ENCODE measurements at regions not wholly inside any gene's neighbourhood (a gene's known extent, or its start where the extent isn't known, plus 50 kb on each side); places are given as distances from the start of the nearest gene placed in this dataset.

DNA sequence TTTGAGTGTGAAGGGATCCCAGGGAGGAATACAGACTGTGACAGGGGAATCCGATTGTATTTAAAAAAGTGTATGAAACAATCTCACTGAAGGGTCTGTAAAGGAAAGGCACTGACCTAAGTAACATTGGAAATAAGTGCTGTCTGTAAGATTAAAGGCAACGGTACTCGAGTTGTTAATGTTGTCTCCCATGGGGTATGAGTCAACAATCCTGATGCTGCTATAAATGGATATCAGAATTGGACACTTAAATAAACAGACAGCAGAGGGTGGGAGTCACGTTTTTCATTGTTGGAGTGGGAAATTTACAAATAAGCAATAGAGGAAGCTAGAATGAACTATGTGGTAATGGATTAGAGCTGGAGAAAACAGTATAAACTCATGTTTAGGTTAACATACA is 452.4 kb upstream of the RGPD4 start:
- Histone ChIP-seq H3K4me3 (ENCODE audit: low read length in 2 of 2) (no peak overlapping the region), H3K36me3 (ENCODE audit: control insufficient read depth in 2 of 2, insufficient read depth in 2 of 2, low read length in 2 of 2) (no peaks in the 10 kb centered on the region), H3K4me1 (ENCODE audit: control insufficient read depth in 2 of 2, insufficient read depth in 2 of 2, low read length in 2 of 2) (no peaks in the 10 kb centered on the region), H3K9ac (ENCODE audit: low read depth in 1 of 2, low read length in 2 of 2) (no peak overlapping the region), H3K9me3 (ENCODE audit: control insufficient read depth in 2 of 2, low read length in 2 of 2) (no peaks in the 10 kb centered on the region), H3K27ac (ENCODE audit: low read depth in 2 of 2, low read length in 2 of 2) (no peak overlapping the region), H3K27me3 (ENCODE audit: control insufficient read depth in 2 of 2, insufficient read depth in 2 of 2, low read length in 2 of 2) (no peaks in the 10 kb centered on the region)

GRCh38 chr2:107376909-107377308 is 449.8 kb upstream of the RGPD4 start:
- H3K9ac ChIP-seq (ENCODE audit: low read depth in 1 of 2, low read length in 2 of 2) = no peak overlapping the region

DNA sequence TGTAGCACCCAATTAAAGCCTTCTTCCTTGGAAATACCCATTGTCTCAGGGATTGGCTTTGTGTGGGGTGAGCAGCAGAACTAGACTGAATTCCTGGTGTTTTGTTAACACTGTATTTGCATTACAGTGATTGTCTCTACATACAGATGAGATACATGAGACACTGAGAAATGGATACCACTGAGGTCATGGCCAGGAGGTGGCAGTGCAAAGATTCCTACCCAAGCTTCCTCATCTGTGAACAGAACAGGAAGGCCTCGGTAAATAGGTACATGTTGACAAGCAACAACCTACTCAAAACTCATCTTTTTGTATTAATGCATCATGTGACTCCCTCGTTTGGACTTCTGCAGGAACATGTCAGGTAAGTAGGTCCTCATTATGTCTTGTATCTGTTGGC is 445.8 kb upstream of the RGPD4 start:
- H3K4me3 ChIP-seq (ENCODE audit: low read length in 2 of 2) = no peak overlapping the region
- no peaks in the 10 kb centered on the region for H3K36me3 ChIP-seq (ENCODE audit: control insufficient read depth in 2 of 2, insufficient read depth in 2 of 2, low read length in 2 of 2)
- H3K27me3 ChIP-seq (ENCODE audit: control insufficient read depth in 2 of 2, insufficient read depth in 2 of 2, low read length in 2 of 2) = no peaks in the 10 kb centered on the region
- no peak overlapping the region for H3K9ac ChIP-seq (ENCODE audit: low read depth in 1 of 2, low read length in 2 of 2)
- H3K4me1 ChIP-seq (ENCODE audit: control insufficient read depth in 2 of 2, insufficient read depth in 2 of 2, low read length in 2 of 2) = no peaks in the 10 kb centered on the region
- H3K9me3 ChIP-seq (ENCODE audit: control insufficient read depth in 2 of 2, low read length in 2 of 2) = no peaks in the 10 kb centered on the region
- H3K27ac ChIP-seq (ENCODE audit: low read depth in 2 of 2, low read length in 2 of 2) = no peak overlapping the region

More at GRCh38 chr2:107376909-107377308, 449.8 kb upstream of the RGPD4 start:
- Histone ChIP-seq H3K27me3 (ENCODE audit: control insufficient read depth in 2 of 2, insufficient read depth in 2 of 2, low read length in 2 of 2) (no peaks in the 10 kb centered on the region), H3K9me3 (ENCODE audit: control insufficient read depth in 2 of 2, low read length in 2 of 2) (no peaks in the 10 kb centered on the region), H3K27ac (ENCODE audit: low read depth in 2 of 2, low read length in 2 of 2) (no peak overlapping the region), H3K36me3 (ENCODE audit: control insufficient read depth in 2 of 2, insufficient read depth in 2 of 2, low read length in 2 of 2) (no peaks in the 10 kb centered on the region), H3K4me1 (ENCODE audit: control insufficient read depth in 2 of 2, insufficient read depth in 2 of 2, low read length in 2 of 2) (no peaks in the 10 kb centered on the region), H3K4me3 (ENCODE audit: low read length in 2 of 2) (no peak overlapping the region)

GRCh38 chr2:107383691-107384090 is 443.0 kb upstream of the RGPD4 start:
- Histone ChIP-seq H3K4me3 (ENCODE audit: low read length in 2 of 2) (no peak overlapping the region), H3K27ac (ENCODE audit: low read depth in 2 of 2, low read length in 2 of 2) (no peak overlapping the region), H3K9me3 (ENCODE audit: control insufficient read depth in 2 of 2, low read length in 2 of 2) (no peaks in the 10 kb centered on the region), H3K9ac (ENCODE audit: low read depth in 1 of 2, low read length in 2 of 2) (no peak overlapping the region), H3K27me3 (ENCODE audit: control insufficient read depth in 2 of 2, insufficient read depth in 2 of 2, low read length in 2 of 2) (no peaks in the 10 kb centered on the region), H3K4me1 (ENCODE audit: control insufficient read depth in 2 of 2, insufficient read depth in 2 of 2, low read length in 2 of 2) (no peaks in the 10 kb centered on the region), H3K36me3 (ENCODE audit: control insufficient read depth in 2 of 2, insufficient read depth in 2 of 2, low read length in 2 of 2) (no peaks in the 10 kb centered on the region)

GRCh38 chr2:107384422-107384821 is 442.3 kb upstream of the RGPD4 start:
- no peak overlapping the region for H3K4me3 ChIP-seq (ENCODE audit: low read length in 2 of 2)
- H3K27ac ChIP-seq (ENCODE audit: low read depth in 2 of 2, low read length in 2 of 2) = no peak overlapping the region
- H3K9ac ChIP-seq (ENCODE audit: low read depth in 1 of 2, low read length in 2 of 2) = no peak overlapping the region
- H3K9me3 ChIP-seq (ENCODE audit: control insufficient read depth in 2 of 2, low read length in 2 of 2) = no peaks in the 10 kb centered on the region
- H3K4me1 ChIP-seq (ENCODE audit: control insufficient read depth in 2 of 2, insufficient read depth in 2 of 2, low read length in 2 of 2) = no peaks in the 10 kb centered on the region
- no peaks in the 10 kb centered on the region for H3K36me3 ChIP-seq (ENCODE audit: control insufficient read depth in 2 of 2, insufficient read depth in 2 of 2, low read length in 2 of 2)
- H3K27me3 ChIP-seq (ENCODE audit: control insufficient read depth in 2 of 2, insufficient read depth in 2 of 2, low read length in 2 of 2) = no peaks in the 10 kb centered on the region

DNA sequence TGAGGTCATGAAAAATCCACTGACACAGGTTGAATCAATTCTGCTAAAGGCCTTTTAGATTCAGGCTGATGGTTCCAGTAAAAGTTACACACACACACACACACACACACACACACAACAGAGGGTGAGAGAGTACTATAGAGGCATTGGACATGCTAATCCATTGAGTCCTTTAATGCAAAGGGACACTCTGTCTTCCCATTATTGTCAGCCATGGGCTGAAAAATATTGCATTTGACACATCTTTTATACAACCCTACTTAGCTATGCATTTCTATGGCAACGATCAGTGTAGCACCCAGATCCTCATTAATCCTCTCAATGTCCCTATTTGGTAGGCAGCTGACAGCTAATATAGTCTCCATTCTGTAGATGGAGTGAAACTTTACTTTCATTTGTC is 440.8 kb upstream of the RGPD4 start:
- Histone ChIP-seq H3K4me1 (ENCODE audit: control insufficient read depth in 2 of 2, insufficient read depth in 2 of 2, low read length in 2 of 2) (no peaks in the 10 kb centered on the region), H3K9me3 (ENCODE audit: control insufficient read depth in 2 of 2, low read length in 2 of 2) (no peaks in the 10 kb centered on the region), H3K36me3 (ENCODE audit: control insufficient read depth in 2 of 2, insufficient read depth in 2 of 2, low read length in 2 of 2) (no peaks in the 10 kb centered on the region), H3K9ac (ENCODE audit: low read depth in 1 of 2, low read length in 2 of 2) (no peak overlapping the region), H3K27ac (ENCODE audit: low read depth in 2 of 2, low read length in 2 of 2) (no peak overlapping the region), H3K27me3 (ENCODE audit: control insufficient read depth in 2 of 2, insufficient read depth in 2 of 2, low read length in 2 of 2) (no peaks in the 10 kb centered on the region), H3K4me3 (ENCODE audit: low read length in 2 of 2) (no peak overlapping the region)

DNA sequence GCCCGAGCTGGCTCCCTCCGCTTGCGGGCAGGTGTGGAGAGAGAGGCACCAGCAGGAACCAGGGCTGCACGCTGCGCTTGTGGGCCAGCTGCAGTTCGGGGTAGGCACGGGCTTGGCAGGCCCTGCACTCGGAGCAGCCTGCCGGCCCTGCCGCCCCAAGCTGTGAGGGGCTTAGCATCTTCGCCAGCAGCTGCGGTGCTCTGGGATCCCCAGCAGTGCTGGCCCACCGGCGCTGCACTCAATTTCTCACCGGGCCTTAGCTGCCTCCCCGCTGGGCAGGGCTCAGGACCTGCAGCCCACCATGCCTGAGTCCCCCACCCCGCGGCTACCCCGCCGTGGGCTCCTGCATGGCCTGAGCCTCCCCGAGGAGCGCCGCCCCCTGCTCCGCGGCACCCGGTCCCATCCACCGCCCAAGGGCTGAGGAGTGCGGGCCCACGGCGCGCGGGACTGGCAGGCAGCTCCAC is 434.4 kb upstream of the RGPD4 start:
- no peaks in the 10 kb centered on the region for H3K27me3 ChIP-seq (ENCODE audit: control insufficient read depth in 2 of 2, insufficient read depth in 2 of 2, low read length in 2 of 2)
- H3K27ac ChIP-seq (ENCODE audit: low read depth in 2 of 2, low read length in 2 of 2) = no peak overlapping the region
- H3K9ac ChIP-seq (ENCODE audit: low read depth in 1 of 2, low read length in 2 of 2) = no peak overlapping the region
- no peak overlapping the region for H3K4me3 ChIP-seq (ENCODE audit: low read length in 2 of 2)
- no peaks in the 10 kb centered on the region for H3K9me3 ChIP-seq (ENCODE audit: control insufficient read depth in 2 of 2, low read length in 2 of 2)
- no peaks in the 10 kb centered on the region for H3K4me1 ChIP-seq (ENCODE audit: control insufficient read depth in 2 of 2, insufficient read depth in 2 of 2, low read length in 2 of 2)
- no peaks in the 10 kb centered on the region for H3K36me3 ChIP-seq (ENCODE audit: control insufficient read depth in 2 of 2, insufficient read depth in 2 of 2, low read length in 2 of 2)

DNA sequence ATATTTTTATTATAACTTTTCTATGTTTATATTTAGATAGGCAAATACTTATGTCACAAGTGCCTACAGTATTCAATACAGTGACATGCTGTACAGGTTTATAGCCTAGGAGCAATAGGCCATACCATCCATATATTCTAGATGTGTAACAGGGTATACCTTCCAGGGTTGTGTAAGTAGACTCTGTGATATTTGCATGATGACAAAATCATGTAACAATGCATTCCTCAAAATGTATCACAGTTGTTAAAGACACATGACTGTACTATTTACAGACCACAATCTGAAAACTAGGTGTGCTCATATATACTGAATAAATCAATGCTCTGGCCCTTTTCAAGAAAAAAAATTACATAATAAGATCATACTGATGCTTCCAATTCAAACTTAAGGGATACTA is 433.2 kb upstream of the RGPD4 start:
- H3K36me3 ChIP-seq (ENCODE audit: control insufficient read depth in 2 of 2, insufficient read depth in 2 of 2, low read length in 2 of 2) = no peaks in the 10 kb centered on the region
- H3K4me3 ChIP-seq (ENCODE audit: low read length in 2 of 2) = no peak overlapping the region

DNA sequence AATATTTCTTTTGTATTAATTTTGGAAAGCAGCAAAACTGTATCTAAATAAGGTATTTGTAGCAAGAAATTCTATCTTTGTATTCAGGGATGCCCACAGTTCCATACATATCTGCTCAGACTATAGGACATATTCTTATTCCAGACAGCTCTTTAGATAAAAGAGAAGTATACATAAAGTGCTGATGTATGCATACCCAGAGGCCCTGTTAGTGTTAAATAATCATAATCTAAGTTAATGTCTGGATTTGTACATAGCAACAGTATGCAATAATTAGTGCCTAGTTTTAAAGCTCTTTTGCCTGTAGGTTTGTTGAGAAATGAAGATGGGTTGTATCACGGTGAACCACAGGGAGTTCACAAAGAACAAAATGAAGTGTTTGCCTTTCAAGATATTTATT is 428.0 kb upstream of the RGPD4 start:
- no peak overlapping the region for H3K9ac ChIP-seq (ENCODE audit: low read depth in 1 of 2, low read length in 2 of 2)
- H3K27me3 ChIP-seq (ENCODE audit: control insufficient read depth in 2 of 2, insufficient read depth in 2 of 2, low read length in 2 of 2) = no peaks in the 10 kb centered on the region
- no peak overlapping the region for H3K27ac ChIP-seq (ENCODE audit: low read depth in 2 of 2, low read length in 2 of 2)
- H3K4me3 ChIP-seq (ENCODE audit: low read length in 2 of 2) = no peak overlapping the region
- H3K4me1 ChIP-seq (ENCODE audit: control insufficient read depth in 2 of 2, insufficient read depth in 2 of 2, low read length in 2 of 2) = no peaks in the 10 kb centered on the region
- no peaks in the 10 kb centered on the region for H3K36me3 ChIP-seq (ENCODE audit: control insufficient read depth in 2 of 2, insufficient read depth in 2 of 2, low read length in 2 of 2)
- no peaks in the 10 kb centered on the region for H3K9me3 ChIP-seq (ENCODE audit: control insufficient read depth in 2 of 2, low read length in 2 of 2)

More for the DNA sequence above, 433.2 kb upstream of the RGPD4 start:
- Histone ChIP-seq H3K27ac (ENCODE audit: low read depth in 2 of 2, low read length in 2 of 2) (no peak overlapping the region), H3K9ac (ENCODE audit: low read depth in 1 of 2, low read length in 2 of 2) (no peak overlapping the region), H3K9me3 (ENCODE audit: control insufficient read depth in 2 of 2, low read length in 2 of 2) (no peaks in the 10 kb centered on the region), H3K27me3 (ENCODE audit: control insufficient read depth in 2 of 2, insufficient read depth in 2 of 2, low read length in 2 of 2) (no peaks in the 10 kb centered on the region), H3K4me1 (ENCODE audit: control insufficient read depth in 2 of 2, insufficient read depth in 2 of 2, low read length in 2 of 2) (no peaks in the 10 kb centered on the region)

- H3K4me3 ChIP-seq (ENCODE audit: low read length in 2 of 2) = no peak overlapping the region
- no peak overlapping the region for H3K27ac ChIP-seq (ENCODE audit: low read depth in 2 of 2, low read length in 2 of 2)
- H3K4me1 ChIP-seq (ENCODE audit: control insufficient read depth in 2 of 2, insufficient read depth in 2 of 2, low read length in 2 of 2) = no peaks in the 10 kb centered on the region
- no peaks in the 10 kb centered on the region for H3K27me3 ChIP-seq (ENCODE audit: control insufficient read depth in 2 of 2, insufficient read depth in 2 of 2, low read length in 2 of 2)
- H3K36me3 ChIP-seq (ENCODE audit: control insufficient read depth in 2 of 2, insufficient read depth in 2 of 2, low read length in 2 of 2) = no peaks in the 10 kb centered on the region
- no peak overlapping the region for H3K9ac ChIP-seq (ENCODE audit: low read depth in 1 of 2, low read length in 2 of 2)
- no peaks in the 10 kb centered on the region for H3K9me3 ChIP-seq (ENCODE audit: control insufficient read depth in 2 of 2, low read length in 2 of 2)
Measured at GRCh38 chr2:107402330-107402729, 424.4 kb upstream of the RGPD4 start.

DNA sequence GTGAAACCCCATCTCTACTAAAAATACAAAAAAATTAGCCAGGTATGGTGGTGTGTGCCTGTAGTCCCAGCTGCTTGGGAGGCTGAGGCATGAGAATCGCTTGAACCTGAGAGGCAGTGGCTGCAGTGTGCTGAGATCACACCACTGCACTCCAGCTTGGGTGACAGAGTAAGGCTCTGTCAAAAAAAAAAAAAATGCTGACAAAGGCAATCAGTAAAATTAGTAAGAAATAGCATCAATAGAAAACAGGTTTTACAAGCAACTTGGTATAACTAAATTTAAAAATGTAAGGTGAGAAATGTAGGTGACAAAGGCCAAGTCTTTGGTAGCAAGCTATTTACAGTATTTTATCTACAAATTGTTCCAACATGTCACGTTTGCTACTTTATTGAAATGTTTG is 421.4 kb upstream of the RGPD4 start:
- Histone ChIP-seq H3K9ac (ENCODE audit: low read depth in 1 of 2, low read length in 2 of 2) (no peak overlapping the region), H3K36me3 (ENCODE audit: control insufficient read depth in 2 of 2, insufficient read depth in 2 of 2, low read length in 2 of 2) (no peaks in the 10 kb centered on the region), H3K9me3 (ENCODE audit: control insufficient read depth in 2 of 2, low read length in 2 of 2) (no peaks in the 10 kb centered on the region), H3K27ac (ENCODE audit: low read depth in 2 of 2, low read length in 2 of 2) (no peak overlapping the region), H3K4me1 (ENCODE audit: control insufficient read depth in 2 of 2, insufficient read depth in 2 of 2, low read length in 2 of 2) (no peaks in the 10 kb centered on the region), H3K27me3 (ENCODE audit: control insufficient read depth in 2 of 2, insufficient read depth in 2 of 2, low read length in 2 of 2) (no peaks in the 10 kb centered on the region), H3K4me3 (ENCODE audit: low read length in 2 of 2) (no peak overlapping the region)

All from mucosa of rectum (tissue), 2 donors.